Liver (tissue), 8 donors: ENCODE measurements at regions not wholly inside any gene's neighbourhood (a gene's known extent, or its start where the extent isn't known, plus 50 kb on each side); places are given as distances from the start of the nearest gene placed in this dataset.

Experiments
- DNase-seq: peaks from one replicate; pipeline ENCODE4 v3.0.0-alpha.2; 2017; ENCODE audit warnings: low spot score
- H3K27ac ChIP-seq, 2 donors: one replicate each; pipeline ENCODE4 v1.7.0; 2013; ENCODE audit warnings: inconsistent platforms in 2 of 2, low read length in 2 of 2, control low read depth in 1 of 2, low read depth in 1 of 2, mild to moderate bottlenecking in 1 of 2
- H3K27me3 ChIP-seq, 4 donors: one replicate each; pipeline versions ENCODE4 v1.6.1 to v1.7.0; 2013; ENCODE audit warnings: low read length in 3 of 4, inconsistent platforms in 1 of 4, mild to moderate bottlenecking in 1 of 4, moderate library complexity in 1 of 4; ENCODE audit not compliant: control insufficient read depth in 4 of 4, insufficient read depth in 4 of 4
- H3K36me3 ChIP-seq, 4 donors: one replicate each; pipeline versions ENCODE4 v1.6.1 to v1.7.0; 2013; ENCODE audit warnings: low read length in 3 of 4, mild to moderate bottlenecking in 3 of 4, low read depth in 1 of 4, moderate library complexity in 1 of 4; ENCODE audit not compliant: control insufficient read depth in 4 of 4, insufficient read depth in 3 of 4
- H3K4me1 ChIP-seq, 4 donors: one replicate each; pipeline versions ENCODE4 v1.6.1 to v1.7.0; 2013; ENCODE audit warnings: low read length in 3 of 4, mild to moderate bottlenecking in 3 of 4, moderate library complexity in 1 of 4; ENCODE audit not compliant: control insufficient read depth in 4 of 4, insufficient read depth in 4 of 4
- H3K4me3 ChIP-seq, 3 donors: one replicate each; pipeline versions ENCODE4 v1.6.1 to v1.7.0; 2013; ENCODE audit warnings: low read length in 3 of 3, control low read depth in 1 of 3, low read depth in 1 of 3, mild to moderate bottlenecking in 1 of 3
- H3K9ac ChIP-seq, 2 donors: one replicate each; pipeline ENCODE4 v1.7.0; 2013; ENCODE audit warnings: low read length in 2 of 2, mild to moderate bottlenecking in 2 of 2, moderate library complexity in 2 of 2, control low read depth in 1 of 2, low read depth in 1 of 2
- H3K9me3 ChIP-seq, 4 donors: one replicate each; pipeline versions ENCODE4 v1.6.1 to v1.7.0; 2013; ENCODE audit warnings: low read length in 3 of 4; ENCODE audit not compliant: control insufficient read depth in 4 of 4
- ATF3 ChIP-seq: IDR thresholded peaks from 2 replicates; pipeline ENCODE4 v1.6.1; 2016; ENCODE audit warnings: antibody characterized with exemption
- EGR1 ChIP-seq, 2 donors: IDR thresholded peaks; 2 replicates each; pipeline ENCODE4 v1.6.1; 2016 to 2018; ENCODE audit warnings: antibody characterized with exemption in 2 of 2, low read depth in 2 of 2
- FOXA1 ChIP-seq: IDR thresholded peaks from 2 replicates; pipeline ENCODE4 v1.6.1; 2016; ENCODE audit warnings: antibody characterized with exemption
- FOXA2 ChIP-seq: IDR thresholded peaks from 2 replicates; pipeline ENCODE4 v1.6.1; 2016; ENCODE audit warnings: antibody characterized with exemption
- GABPA ChIP-seq, 2 donors: IDR thresholded peaks in 1 of 2; conservative IDR thresholded peaks in 1 of 2; 2 replicates each; pipeline ENCODE4 v1.6.1; 2016; ENCODE audit warnings: antibody characterized with exemption in 2 of 2, mild to moderate bottlenecking in 1 of 2, moderate library complexity in 1 of 2
- HNF4A ChIP-seq, 2 donors: conservative IDR thresholded peaks; 2 replicates each; pipeline ENCODE4 v1.6.1; 2016; ENCODE audit warnings: antibody characterized with exemption in 2 of 2, mild to moderate bottlenecking in 2 of 2
- HNF4G ChIP-seq: IDR thresholded peaks from 2 replicates; pipeline ENCODE4 v1.6.1; 2016; ENCODE audit warnings: antibody characterized with exemption
- JUND ChIP-seq, 2 donors: IDR thresholded peaks; 2 replicates each; pipeline ENCODE4 v1.6.1; 2016; ENCODE audit warnings: antibody characterized with exemption in 2 of 2
- NR2F2 ChIP-seq: IDR thresholded peaks from 2 replicates; pipeline ENCODE4 v1.6.1; 2016; ENCODE audit warnings: antibody characterized with exemption
- RAD21 ChIP-seq, 2 donors: IDR thresholded peaks; 2 replicates each; pipeline ENCODE4 v1.6.1; 2016; ENCODE audit warnings: antibody characterized with exemption in 2 of 2, mild to moderate bottlenecking in 2 of 2
- REST ChIP-seq: IDR thresholded peaks from 2 replicates; pipeline ENCODE4 v1.6.1; 2016; ENCODE audit warnings: antibody characterized with exemption, mild to moderate bottlenecking
- RXRA ChIP-seq, 2 donors: IDR thresholded peaks; 2 replicates each; pipeline ENCODE4 v1.6.1; 2017 to 2018; ENCODE audit warnings: antibody characterized with exemption in 2 of 2, mild to moderate bottlenecking in 1 of 2
- SP1 ChIP-seq: IDR thresholded peaks from 2 replicates; pipeline ENCODE4 v1.6.1; 2018; ENCODE audit warnings: antibody characterized with exemption, mild to moderate bottlenecking
- YY1 ChIP-seq: IDR thresholded peaks from 2 replicates; pipeline ENCODE4 v1.6.1; 2016; ENCODE audit warnings: antibody characterized with exemption, mild to moderate bottlenecking
- WGBS: extraction: QIAGEN DNeasy Blood & Tissue Kit; methylation state at CpG from one replicate; pipeline ENCODE4 v1.1.7; 2013; 5-methylcytosine and 5-hydroxymethylcytosine counted together
- TF ChIP-seq, protein P1 (sequence below): IDR thresholded peaks from 2 replicates; pipeline ENCODE4 v1.6.1; 2016; ENCODE audit warnings: antibody characterized with exemption
- TF ChIP-seq, protein P2 (sequence below): fragments of 150-350 bp; IDR thresholded peaks from 2 replicates; pipeline ENCODE4 v1.5.1; 2017; ENCODE audit warnings: improper control_type of control experiment, low read depth, low read length; ENCODE audit not compliant: missing input control
- donor health status: healthy.
- donor health status: healthy.
- donor health status: healthy.
- donor health status: healthy.
- donor health status: healthy.

DNA sequence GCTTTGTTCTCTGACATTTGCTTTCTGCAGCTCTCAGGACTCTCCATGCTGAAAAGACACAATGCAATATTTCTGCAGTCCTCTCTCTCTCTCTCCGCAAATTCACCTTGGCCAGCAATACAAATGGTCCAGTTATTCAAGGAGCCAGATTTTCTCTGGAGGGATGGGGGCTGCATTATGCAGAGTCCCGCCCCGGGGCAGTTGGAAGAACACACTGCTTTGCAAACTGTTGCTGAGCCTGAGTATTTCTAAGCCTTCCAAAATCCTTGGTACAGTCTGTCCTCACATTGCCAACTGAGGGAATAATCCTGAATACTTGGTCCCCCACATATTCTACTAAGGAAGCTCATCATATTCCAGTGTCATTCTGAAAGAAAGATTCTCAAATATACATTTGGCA, 94.3 kb upstream of the ZC3H12C start:
- 89% methylated on average over 3 of the region's 3 CpGs for WGBS
- no peak overlapping the region for H3K27ac ChIP-seq
- TF ChIP-seq, protein P1, sequence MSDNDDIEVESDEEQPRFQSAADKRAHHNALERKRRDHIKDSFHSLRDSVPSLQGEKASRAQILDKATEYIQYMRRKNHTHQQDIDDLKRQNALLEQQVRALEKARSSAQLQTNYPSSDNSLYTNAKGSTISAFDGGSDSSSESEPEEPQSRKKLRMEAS: no peak
- TF ChIP-seq HNF4A (conservative IDR thresholded peaks at IDR 0.05) (no peak), HNF4G (no peak), REST (no peak), EGR1 (IDR thresholded peaks at IDR 0.05; ENCODE audit: low read depth in 2 of 2) (no peak), RAD21 (IDR thresholded peaks at IDR 0.05) (no peak), FOXA2 (no peak), ATF3 (no peak), NR2F2 (no peak), YY1 (no peak), GABPA (IDR thresholded peaks at IDR 0.05 in 1 of 2, conservative IDR thresholded peaks at IDR 0.05 in 1 of 2) (no peak), RXRA (IDR thresholded peaks at IDR 0.05) (no peak), FOXA1 (no peak), JUND (IDR thresholded peaks at IDR 0.05) (no peak)
- TF ChIP-seq, protein P2, sequence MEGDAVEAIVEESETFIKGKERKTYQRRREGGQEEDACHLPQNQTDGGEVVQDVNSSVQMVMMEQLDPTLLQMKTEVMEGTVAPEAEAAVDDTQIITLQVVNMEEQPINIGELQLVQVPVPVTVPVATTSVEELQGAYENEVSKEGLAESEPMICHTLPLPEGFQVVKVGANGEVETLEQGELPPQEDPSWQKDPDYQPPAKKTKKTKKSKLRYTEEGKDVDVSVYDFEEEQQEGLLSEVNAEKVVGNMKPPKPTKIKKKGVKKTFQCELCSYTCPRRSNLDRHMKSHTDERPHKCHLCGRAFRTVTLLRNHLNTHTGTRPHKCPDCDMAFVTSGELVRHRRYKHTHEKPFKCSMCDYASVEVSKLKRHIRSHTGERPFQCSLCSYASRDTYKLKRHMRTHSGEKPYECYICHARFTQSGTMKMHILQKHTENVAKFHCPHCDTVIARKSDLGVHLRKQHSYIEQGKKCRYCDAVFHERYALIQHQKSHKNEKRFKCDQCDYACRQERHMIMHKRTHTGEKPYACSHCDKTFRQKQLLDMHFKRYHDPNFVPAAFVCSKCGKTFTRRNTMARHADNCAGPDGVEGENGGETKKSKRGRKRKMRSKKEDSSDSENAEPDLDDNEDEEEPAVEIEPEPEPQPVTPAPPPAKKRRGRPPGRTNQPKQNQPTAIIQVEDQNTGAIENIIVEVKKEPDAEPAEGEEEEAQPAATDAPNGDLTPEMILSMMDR: no peak

DNA sequence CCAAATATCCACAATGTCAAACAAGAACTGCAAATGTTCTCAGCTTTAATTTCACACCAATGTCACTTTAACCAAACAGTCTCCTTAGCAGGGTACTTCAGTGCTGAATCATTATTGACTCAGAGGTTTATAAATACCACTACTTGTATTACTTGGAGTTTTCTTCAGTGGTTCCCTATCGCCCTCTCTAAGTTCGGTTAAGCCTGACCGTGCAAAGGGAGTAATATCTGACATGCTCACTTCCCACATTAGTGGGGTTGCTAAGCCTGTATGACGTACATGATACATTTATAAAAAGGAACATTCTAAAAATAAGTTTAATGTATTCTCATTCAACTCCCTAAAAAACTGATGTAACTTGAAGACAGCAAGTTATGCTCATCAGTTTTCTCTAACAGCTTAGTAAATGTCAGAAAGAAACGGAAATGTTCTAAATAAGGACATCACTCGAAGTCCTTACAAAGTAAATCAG, 93.1 kb upstream of the ZC3H12C start:
- Histone ChIP-seq H3K27me3 (no peaks in the 10 kb centered on the region), H3K36me3 (no peaks in the 10 kb centered on the region), H3K27ac (no peak overlapping the region), H3K9me3 (no peaks in the 10 kb centered on the region), H3K4me1 (no peaks in the 10 kb centered on the region), H3K9ac (no peak overlapping the region), H3K4me3 (no peak overlapping the region)
- DNase-seq: no peak
- 69% methylated on average over 6 of the region's 6 CpGs for WGBS
- TF ChIP-seq HNF4G (no peak), HNF4A (conservative IDR thresholded peaks at IDR 0.05) (no peak), SP1 (no peak), EGR1 (IDR thresholded peaks at IDR 0.05; ENCODE audit: low read depth in 2 of 2) (no peak), RAD21 (IDR thresholded peaks at IDR 0.05) (no peak), RXRA (IDR thresholded peaks at IDR 0.05) (no peak), FOXA1 (no peak), YY1 (no peak), FOXA2 (no peak), NR2F2 (no peak), REST (no peak)
- TF ChIP-seq, protein P2: no peak

More for the DNA sequence above, 94.3 kb upstream of the ZC3H12C start:
- Histone ChIP-seq H3K9ac (no peak overlapping the region), H3K36me3 (no peaks in the 10 kb centered on the region), H3K4me3 (no peak overlapping the region), H3K4me1 (no peaks in the 10 kb centered on the region), H3K9me3 (no peaks in the 10 kb centered on the region), H3K27me3 (no peaks in the 10 kb centered on the region)
- DNase-seq: no peak
